GM23248 (cell line): ENCODE measurements at regions not wholly inside any gene's neighbourhood (a gene's known extent, or its start where the extent isn't known, plus 50 kb on each side); places are given as distances from the start of the nearest gene placed in this dataset.

Experiments used
- DNase-seq: peaks from one replicate; pipeline ENCODE4 v3.0.0-alpha.2; 2015
- H2AFZ ChIP-seq: fragments of 200-600 bp; sonication (generic); 2 replicates; pipeline ENCODE4 v1.6.1; 2016; ENCODE audit warnings: antibody characterized with exemption
- H3F3A ChIP-seq: fragments of 200-600 bp; sonication (generic); 2 replicates; pipeline ENCODE4 v1.6.1; 2016; ENCODE audit warnings: mild to moderate bottlenecking, antibody characterized with exemption, mixed run types; ENCODE audit not compliant: insufficient read depth
- H3K27ac ChIP-seq: fragments of 200-600 bp; sonication (generic); 2 replicates; pipeline ENCODE4 v1.5.1; 2016; ENCODE audit warnings: mild to moderate bottlenecking
- H3K27me3 ChIP-seq: fragments of 200-600 bp; sonication (generic); replicated peaks from 2 replicates; pipeline ENCODE4 v1.6.1; 2016; ENCODE audit warnings: mild to moderate bottlenecking; ENCODE audit not compliant: insufficient read depth
- H3K36me3 ChIP-seq: fragments of 200-600 bp; sonication (generic); 2 replicates; pipeline ENCODE4 v1.6.1; 2016; ENCODE audit warnings: low read depth, mild to moderate bottlenecking
- H3K4me1 ChIP-seq: fragments of 200-600 bp; sonication (generic); 2 replicates; pipeline ENCODE4 v1.6.1; 2016; ENCODE audit warnings: mild to moderate bottlenecking; ENCODE audit not compliant: insufficient read depth
- H3K4me2 ChIP-seq: fragments of 200-600 bp; sonication (generic); one replicate; pipeline ENCODE4 v1.6.1; 2016; ENCODE audit warnings: mild to moderate bottlenecking; ENCODE audit not compliant: unreplicated experiment
- H3K4me3 ChIP-seq: fragments of 200-600 bp; sonication (generic); 2 replicates; pipeline ENCODE4 v1.5.1; 2016; ENCODE audit warnings: mild to moderate bottlenecking
- H3K79me2 ChIP-seq: fragments of 200-600 bp; sonication (generic); 2 replicates; pipeline ENCODE4 v1.6.1; 2016; ENCODE audit warnings: mild to moderate bottlenecking; ENCODE audit not compliant: insufficient read depth
- H3K9ac ChIP-seq: fragments of 200-600 bp; sonication (generic); 2 replicates; pipeline ENCODE4 v1.6.1; 2016; ENCODE audit warnings: mild to moderate bottlenecking
- H3K9me2 ChIP-seq: fragments of 200-600 bp; sonication (generic); 2 replicates; pipeline ENCODE4 v1.6.1; 2016; ENCODE audit warnings: mixed run types, mild to moderate bottlenecking, moderate library complexity; ENCODE audit not compliant: insufficient read depth
- H3K9me3 ChIP-seq: fragments of 200-600 bp; sonication (generic); one replicate; pipeline ENCODE4 v1.6.1; 2017; ENCODE audit warnings: low read depth
- H4K20me1 ChIP-seq: fragments of 200-600 bp; sonication (generic); 2 replicates; pipeline ENCODE4 v1.6.0; 2016; ENCODE audit not compliant: insufficient read depth
- EZH2 ChIP-seq: fragments of 200-600 bp; sonication (generic); IDR thresholded peaks from 2 replicates; pipeline ENCODE4 v1.6.1; 2018; ENCODE audit warnings: antibody characterized with exemption, mild to moderate bottlenecking; ENCODE audit not compliant: insufficient read depth, poor library complexity, severe bottlenecking
- EZH2phosphoT487 ChIP-seq: fragments of 200-600 bp; sonication (generic); IDR thresholded peaks from 2 replicates; pipeline ENCODE4 v1.6.1; 2018; ENCODE audit warnings: antibody characterized with exemption, moderate library complexity, mild to moderate bottlenecking, low read depth; ENCODE audit not compliant: insufficient read depth
- WGBS, 2 experiments: methylation state at CpG; one replicate each; pipeline ENCODE4 v1.1.6; 2015 to 2017; ENCODE audit warnings: low lambda C conversion rate in 2 of 2, low coverage in 1 of 2; ENCODE audit errors: missing lambda C conversion rate in 2 of 2; 5-methylcytosine and 5-hydroxymethylcytosine counted together
- in situ Hi-C: fragments of 300-500 bp; cut with MboI; formaldehyde crosslinking; loops from 2 replicates; pipeline ENCODE4 v1.15.0; 2020

DNA sequence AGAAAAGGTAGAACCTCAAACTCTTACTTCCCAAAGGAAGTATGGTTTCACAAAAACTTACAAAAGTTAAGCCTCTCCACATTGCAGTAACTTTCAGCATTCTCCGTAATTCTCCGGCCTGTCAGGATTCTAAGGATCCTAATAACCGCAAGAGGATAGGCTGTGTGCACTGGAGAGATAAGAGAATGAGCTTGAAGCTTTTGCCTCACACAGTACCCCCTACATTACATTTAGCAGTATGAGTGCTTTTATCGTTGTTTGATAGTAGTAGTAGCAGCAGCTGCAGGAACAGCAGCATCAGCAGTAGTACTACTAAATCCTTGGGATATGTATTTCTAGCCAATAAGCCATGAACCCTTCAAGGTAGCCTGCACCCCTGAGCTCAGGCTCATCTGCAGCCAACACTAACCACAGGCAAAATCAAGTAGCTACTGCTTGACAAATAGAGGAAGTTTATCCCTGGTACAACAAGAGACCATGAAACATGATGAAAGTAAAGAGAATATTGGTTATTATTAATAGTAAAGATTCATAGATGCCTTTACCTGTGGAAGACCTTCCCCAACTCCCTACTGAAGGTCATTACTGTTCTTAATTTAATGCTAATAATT, 222.6 kb upstream of the CNTNAP2 start:
- no peak overlapping the region for H3K27ac ChIP-seq
- H4K20me1 ChIP-seq: no peaks in the 10 kb centered on the region
- no peaks in the 10 kb centered on the region for H3F3A ChIP-seq
- DNase-seq: no peak
- no peaks in the 10 kb centered on the region for H3K79me2 ChIP-seq
- H3K9me2 ChIP-seq: no peaks in the 10 kb centered on the region
- no peaks in the 10 kb centered on the region for H3K27me3 ChIP-seq
- no peaks in the 10 kb centered on the region for H3K36me3 ChIP-seq
- H3K9me3 ChIP-seq: peaks cover 2% of the 10 kb centered on the region
- in situ Hi-C loops: no loop called here
- no peak overlapping the region for H2AFZ ChIP-seq
- 39 to 51% methylated on average over 4 of the region's 4 CpGs for WGBS, 2 experiments
- no peaks in the 10 kb centered on the region for H3K4me1 ChIP-seq
- TF ChIP-seq EZH2 (no peak), EZH2phosphoT487 (no peak)
- H3K4me3 ChIP-seq: no peak overlapping the region
- H3K4me2 ChIP-seq: no peak overlapping the region
- H3K9ac ChIP-seq: no peak overlapping the region

DNA sequence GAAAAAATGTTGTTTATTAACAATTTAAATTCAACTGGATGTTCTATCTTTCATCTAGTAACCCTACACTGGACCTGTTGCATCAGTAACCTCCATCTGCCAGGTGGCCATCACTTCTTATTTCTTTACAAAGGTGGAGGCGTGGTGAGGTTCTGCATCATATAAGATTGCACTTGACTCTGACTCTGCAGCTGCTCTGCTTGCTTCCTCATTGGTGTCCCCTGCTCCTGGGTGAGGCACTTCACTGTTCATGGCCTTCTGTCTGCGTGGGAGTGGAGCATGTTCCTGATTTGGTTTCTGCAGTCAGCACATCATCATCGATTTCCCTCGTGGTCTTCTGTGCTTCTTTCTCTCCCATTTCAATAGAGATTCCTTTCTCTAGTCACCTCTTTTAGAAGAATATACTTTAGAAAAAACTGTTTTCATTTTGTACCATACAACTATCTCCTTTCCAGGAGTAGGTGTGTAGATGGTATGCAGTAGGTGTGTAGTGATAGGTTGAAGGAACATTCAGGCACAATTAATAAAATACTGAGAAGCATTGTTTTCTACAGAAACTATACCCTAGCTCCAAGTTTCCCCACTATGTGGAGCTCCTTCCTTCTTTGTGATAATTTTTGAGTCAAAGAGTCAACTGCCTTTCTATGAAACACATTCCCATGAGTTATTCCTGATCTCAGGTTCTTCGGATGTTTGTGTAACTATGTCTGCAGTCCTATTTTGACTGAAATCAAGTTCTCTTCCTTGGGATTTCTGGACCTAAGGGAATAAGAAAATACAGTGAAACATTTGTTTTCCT, 231.7 kb upstream of the CNTNAP2 start:
- Histone ChIP-seq H3K4me1 (no peaks in the 10 kb centered on the region), H2AFZ (no peak overlapping the region), H3K27me3 (no peaks in the 10 kb centered on the region), H3K9me2 (no peaks in the 10 kb centered on the region), H4K20me1 (no peaks in the 10 kb centered on the region), H3K4me3 (no peak overlapping the region), H3K27ac (no peak overlapping the region), H3K79me2 (no peaks in the 10 kb centered on the region), H3K36me3 (no peaks in the 10 kb centered on the region), H3K4me2 (no peak overlapping the region), H3K9me3 (no peaks in the 10 kb centered on the region), H3K9ac (no peak overlapping the region), H3F3A (no peaks in the 10 kb centered on the region)
- in situ Hi-C loops: no loop called here
- WGBS, 2 experiments: 15 to 24% methylated on average over 5 of the region's 5 CpGs
- DNase-seq: no peak
- TF ChIP-seq EZH2: no peak
- TF ChIP-seq EZH2phosphoT487: no peak

DNA sequence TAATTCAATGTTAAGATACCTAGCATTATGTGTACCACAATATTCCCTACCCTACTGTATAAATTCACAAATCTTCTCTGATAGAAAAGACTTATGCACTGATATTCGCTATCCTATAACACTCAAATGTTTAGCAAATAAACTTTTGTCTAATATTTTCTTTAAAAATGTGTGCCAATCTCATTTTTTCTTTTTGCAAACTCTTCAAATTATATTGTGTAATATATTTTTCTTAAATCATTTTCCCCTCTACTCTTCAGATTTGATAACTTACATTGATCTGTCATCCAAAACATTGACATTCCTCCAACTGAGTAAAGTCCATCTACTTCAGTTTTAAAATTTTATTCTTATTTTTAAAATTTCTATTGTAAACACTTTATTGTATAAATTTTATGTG, 240.2 kb upstream of the CNTNAP2 start:
- no peaks in the 10 kb centered on the region; the same call in 1 of the 2 replicates for H4K20me1 ChIP-seq
- DNase-seq: no peak
- TF ChIP-seq EZH2phosphoT487 (no peak), EZH2 (no peak)
- no peak overlapping the region for H3K9ac ChIP-seq
- no peaks in the 10 kb centered on the region for H3F3A ChIP-seq
- H3K27ac ChIP-seq: no peak overlapping the region
- H3K9me3 ChIP-seq: no peaks in the 10 kb centered on the region
- H3K9me2 ChIP-seq: no peaks in the 10 kb centered on the region
- H3K79me2 ChIP-seq: no peaks in the 10 kb centered on the region
- H3K4me2 ChIP-seq: no peak overlapping the region
- WGBS, 2 experiments: 0 to 4% methylated on average over 1 of the region's 1 CpG
- in situ Hi-C loops: no loop called here
- no peaks in the 10 kb centered on the region for H3K36me3 ChIP-seq
- H2AFZ ChIP-seq: no peak overlapping the region
- H3K4me3 ChIP-seq: no peak overlapping the region
- no peaks in the 10 kb centered on the region for H3K4me1 ChIP-seq
- H3K27me3 ChIP-seq: no peaks in the 10 kb centered on the region

DNA sequence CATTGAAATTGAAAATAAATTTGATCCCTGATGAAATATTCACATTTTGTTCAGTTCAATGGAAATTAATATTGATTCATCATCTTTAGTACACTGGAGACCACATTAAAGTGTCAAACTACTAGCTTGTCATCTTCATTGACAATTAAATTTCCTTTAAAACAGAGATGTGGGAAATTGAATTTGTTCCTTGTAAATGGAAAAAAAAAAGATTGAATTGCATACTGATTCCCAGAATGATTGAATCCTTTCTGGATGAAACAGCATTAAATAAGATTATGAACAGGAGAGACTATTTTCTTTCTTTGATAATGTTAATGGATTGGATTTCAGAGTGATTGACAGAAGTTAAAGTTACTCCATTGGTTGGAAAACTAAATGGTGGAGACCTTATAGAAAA, 241.3 kb upstream of the CNTNAP2 start:
- in situ Hi-C loops: no loop called here
- Histone ChIP-seq H3K9me2 (no peaks in the 10 kb centered on the region), H3K36me3 (no peaks in the 10 kb centered on the region), H3K27ac (no peak overlapping the region), H3K79me2 (no peaks in the 10 kb centered on the region), H4K20me1 (no peaks in the 10 kb centered on the region; the same call in 1 of the 2 replicates), H2AFZ (no peak overlapping the region), H3K9ac (no peak overlapping the region), H3K4me2 (no peak overlapping the region), H3K4me1 (no peaks in the 10 kb centered on the region), H3K27me3 (no peaks in the 10 kb centered on the region), H3K4me3 (no peak overlapping the region), H3F3A (no peaks in the 10 kb centered on the region), H3K9me3 (no peaks in the 10 kb centered on the region)
- TF ChIP-seq EZH2phosphoT487 (no peak), EZH2 (no peak)
- DNase-seq: no peak
